CD4-positive, alpha-beta T cell treated with Interleukin-6 at 100 ng/mL for 8 hours (primary cell): ENCODE measurements at regions not wholly inside any gene's neighbourhood (a gene's known extent, or its start where the extent isn't known, plus 50 kb on each side); places are given as distances from the start of the nearest gene placed in this dataset.

Source experiments
- DNase-seq: peaks from one replicate; pipeline ENCODE4 v3.0.0-alpha.2; 2020; ENCODE audit warnings: mixed read lengths, low spot score

GRCh38 chr11:36890121-36890679 lies 292.2 kb upstream of the RAG2 start:
- no peak for DNase-seq

GRCh38 chr11:36885154-36885553 lies 287.1 kb upstream of the RAG2 start:
- no peak for DNase-seq

- DNase-seq = no peak
These were observed 280.7 kb upstream of the RAG2 start for GRCh38 chr11:36878737-36879136.

DNA sequence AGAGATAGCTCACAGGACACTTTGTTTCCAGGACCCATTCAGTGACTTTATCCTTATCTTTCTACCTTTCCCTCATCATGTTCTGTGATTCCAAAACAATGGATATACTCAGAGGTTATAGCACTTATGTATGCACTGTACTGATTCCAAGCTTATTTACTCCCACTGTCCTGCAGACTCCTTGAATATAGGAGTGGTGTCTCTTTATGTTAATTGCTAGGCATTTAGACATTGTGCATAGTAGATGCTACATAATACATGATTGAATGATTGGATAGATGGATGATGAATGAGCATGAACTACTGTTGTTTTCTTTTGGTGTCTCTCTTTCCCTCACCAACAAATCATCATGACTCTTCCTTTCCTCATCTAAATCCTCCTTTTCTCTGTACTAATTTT lies 279.1 kb upstream of the RAG2 start:
- DNase-seq = no peak

DNA sequence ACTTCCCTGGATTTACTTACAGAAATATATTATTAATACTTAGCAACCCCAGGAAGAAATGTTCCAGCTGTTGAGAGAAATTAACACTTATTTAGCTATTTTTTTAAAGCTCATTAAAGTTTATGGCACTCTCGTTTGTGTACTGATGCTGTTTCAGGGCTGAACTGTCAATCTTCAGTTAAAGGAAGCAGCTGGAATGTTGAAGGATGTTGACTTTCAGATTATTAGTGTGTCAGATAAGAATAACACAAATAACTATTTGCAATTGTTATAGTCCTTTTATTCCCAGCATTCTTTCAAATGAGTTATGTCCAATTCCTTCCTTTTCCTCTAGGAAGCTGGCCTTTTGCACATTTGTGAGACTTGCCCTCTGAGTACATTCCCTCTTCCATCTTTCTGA lies 278.2 kb upstream of the RAG2 start:
- DNase-seq = no peak

GRCh38 chr11:36874291-36874690 lies 276.3 kb upstream of the RAG2 start:
- DNase-seq = no peak

DNA sequence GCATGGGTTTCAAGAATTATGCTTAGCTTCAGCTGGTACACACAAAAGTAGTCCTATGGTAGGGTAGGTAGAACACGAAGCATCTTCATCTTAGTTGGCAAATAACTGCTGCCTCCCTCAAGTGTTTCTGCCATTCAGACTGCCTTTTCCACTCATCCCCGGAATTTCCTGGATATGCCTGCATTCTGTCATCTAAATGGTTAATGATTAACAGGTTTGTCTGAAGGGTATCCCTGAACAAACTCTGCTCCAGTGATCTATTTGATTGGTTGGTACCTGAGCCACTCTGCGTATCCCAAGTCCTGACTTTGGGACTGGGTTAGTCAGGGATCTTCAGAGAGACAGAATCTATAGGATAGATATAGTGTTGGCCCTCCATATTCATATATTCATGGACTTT lies 272.3 kb upstream of the RAG2 start:
- no peak for DNase-seq

DNA sequence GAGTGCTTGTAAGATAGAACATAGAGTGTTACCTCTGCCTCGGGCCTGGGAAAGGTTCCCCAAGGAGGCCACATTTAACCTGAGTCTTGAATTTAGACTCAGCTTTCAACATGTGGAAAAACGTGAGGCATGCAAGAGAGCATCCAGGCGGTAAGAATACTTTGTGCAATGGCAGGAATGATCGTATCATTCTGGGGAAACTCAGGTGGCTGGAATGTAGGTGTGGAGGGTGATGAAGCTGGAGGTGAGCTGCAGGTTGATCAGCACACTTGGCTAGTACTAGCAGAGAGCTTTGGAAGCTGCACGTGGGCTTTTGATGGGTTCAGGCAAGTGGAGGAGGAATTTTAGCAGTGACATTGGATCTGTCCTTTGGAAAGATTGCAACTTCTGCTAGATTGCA lies 270.3 kb upstream of the RAG2 start:
- no peak for DNase-seq

GRCh38 chr11:36865846-36866245 lies 267.8 kb upstream of the RAG2 start:
- DNase-seq = no peak

DNA sequence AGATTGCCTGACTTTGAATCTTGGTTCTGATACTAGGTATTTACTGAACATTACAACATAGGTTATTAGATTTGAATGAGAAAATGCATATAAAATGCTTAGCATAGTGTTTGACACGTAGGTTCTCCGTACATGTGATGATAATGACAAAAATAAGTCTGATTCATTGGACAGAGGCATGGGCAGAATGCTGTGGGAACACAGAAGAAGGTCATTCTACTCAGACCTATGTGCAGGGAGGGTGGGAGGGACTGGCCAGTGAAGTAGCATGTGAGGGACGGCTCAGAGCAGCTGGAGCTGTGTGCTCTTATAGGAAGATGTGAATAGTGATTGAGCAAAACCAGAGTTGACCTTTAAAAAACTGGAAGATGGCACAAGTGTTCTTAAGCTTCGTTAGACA lies 256.8 kb upstream of the RAG2 start:
- DNase-seq = no peak

- DNase-seq = no peak
These were observed 250.6 kb upstream of the RAG2 start for GRCh38 chr11:36848660-36849059.

DNA sequence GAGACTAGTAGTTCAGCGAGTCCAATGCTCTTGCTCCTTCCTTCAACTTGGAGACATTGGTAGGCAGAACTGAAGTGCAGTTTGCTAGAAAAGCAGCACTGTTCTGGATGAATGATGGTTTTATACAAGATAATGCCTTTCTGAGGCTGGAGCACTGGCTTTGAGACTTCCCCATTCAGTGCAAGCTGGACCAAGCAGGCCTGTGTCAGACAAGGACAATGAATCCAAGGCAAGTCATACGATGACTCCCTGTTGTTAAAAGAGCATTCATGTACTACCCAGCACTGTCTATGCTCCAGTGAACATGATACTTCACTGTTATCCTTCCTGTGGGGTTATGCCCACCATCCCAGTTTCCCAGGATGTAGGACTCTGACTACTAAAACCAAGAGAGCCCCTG lies 242.3 kb upstream of the RAG2 start:
- DNase-seq = no peak

- DNase-seq = no peak
These were observed 239.9 kb upstream of the RAG2 start for GRCh38 chr11:36837831-36838437.

- no peak for DNase-seq
These were observed 227.2 kb upstream of the RAG2 start for GRCh38 chr11:36825251-36825650.

- no peak for DNase-seq
These were observed 226.3 kb upstream of the RAG2 start for GRCh38 chr11:36824349-36824748.

DNA sequence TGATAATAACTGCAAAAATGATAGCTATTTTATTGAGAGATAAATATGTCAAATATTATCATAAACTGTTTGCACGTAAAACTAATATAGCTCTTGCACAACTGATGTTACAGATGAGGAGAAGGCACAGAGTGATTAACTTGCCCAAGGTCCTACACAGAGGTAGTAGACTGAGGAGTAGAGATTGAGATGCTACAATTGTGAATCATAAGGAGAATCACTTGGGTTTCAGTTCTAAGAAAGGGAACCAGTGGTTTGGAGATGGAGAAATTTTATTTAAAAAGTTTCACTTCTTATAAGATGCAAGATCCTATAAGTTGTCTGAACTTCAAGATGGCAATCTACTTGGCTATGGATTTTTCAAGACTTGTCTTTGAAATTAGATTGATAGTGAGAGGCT lies 224.8 kb upstream of the RAG2 start:
- no peak for DNase-seq

- no peak for DNase-seq
These were observed 220.4 kb upstream of the RAG2 start for GRCh38 chr11:36818410-36818809.

- DNase-seq = no peak
These were observed 219.4 kb upstream of the RAG2 start for GRCh38 chr11:36817336-36817965.

DNA sequence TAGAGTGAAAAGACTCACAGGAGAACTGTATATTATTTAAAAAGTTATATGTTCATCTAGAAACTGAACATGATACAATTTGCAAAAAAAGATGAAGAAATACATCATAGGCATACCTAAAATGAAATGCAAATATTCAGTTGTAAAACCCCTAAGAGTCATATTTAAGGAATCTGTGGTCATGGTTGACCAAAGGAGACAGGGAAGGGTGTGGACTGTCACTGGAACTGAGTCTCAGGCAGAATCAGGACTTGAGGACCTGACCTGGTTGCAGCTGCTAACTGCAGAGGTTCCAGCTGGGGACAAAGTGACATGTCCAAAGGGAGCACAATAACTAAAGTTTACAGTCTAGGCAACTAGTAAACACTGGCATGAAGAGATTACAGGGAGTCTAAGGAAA lies 211.3 kb upstream of the RAG2 start:
- no peak for DNase-seq

GRCh38 chr11:36807871-36808270 lies 209.8 kb upstream of the RAG2 start:
- DNase-seq = no peak

- DNase-seq = no peak
These were observed 205.0 kb upstream of the RAG2 start for GRCh38 chr11:36803084-36803483.

DNA sequence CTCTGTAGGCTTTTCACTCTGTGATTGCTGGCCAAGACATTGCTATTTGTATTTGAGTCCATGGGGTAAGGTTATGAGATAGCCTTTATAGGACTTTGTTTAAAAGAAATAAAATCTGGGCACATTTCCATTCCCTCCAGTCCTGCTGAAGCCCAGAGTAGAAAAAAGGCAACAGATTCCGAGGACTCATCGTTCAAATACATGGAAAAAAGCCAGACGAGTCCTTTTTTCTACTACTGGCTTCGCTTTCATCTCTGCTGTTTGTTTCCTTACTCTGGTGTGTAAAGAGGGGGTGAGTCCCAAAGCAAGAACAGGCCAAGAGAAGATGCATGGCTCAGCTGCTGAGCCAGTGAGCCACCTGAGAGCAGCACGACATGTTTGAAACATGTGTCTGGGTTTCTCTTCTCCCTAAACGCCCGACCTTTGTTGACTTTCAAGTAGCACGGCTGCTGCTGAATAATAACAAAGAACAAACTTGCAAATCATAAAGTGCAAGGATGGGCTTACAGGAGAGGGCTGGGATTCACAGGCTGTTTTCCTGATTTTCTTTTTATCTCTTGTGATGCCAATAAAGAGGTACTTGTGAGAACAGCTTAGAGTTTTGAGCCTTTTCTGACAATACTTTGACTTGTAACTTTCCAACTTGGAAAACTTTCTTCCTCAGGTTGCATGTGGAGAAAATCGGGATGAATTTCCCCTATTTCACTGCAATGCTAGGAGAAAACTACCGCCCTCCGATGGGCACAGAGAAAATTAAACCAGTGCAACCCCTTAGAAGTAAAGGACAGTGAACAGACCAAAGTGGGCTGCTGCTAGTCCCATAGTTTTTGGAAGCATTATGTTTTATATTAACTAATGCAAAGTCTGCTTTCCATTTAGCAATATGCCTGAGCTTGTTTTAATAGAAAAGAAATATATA lies 195.2 kb upstream of the RAG2 start:
- DNase-seq = no peak

GRCh38 chr11:36791957-36792356 lies 193.9 kb upstream of the RAG2 start:
- no peak for DNase-seq
